Heart left ventricle (tissue), 13 donors: ENCODE measurements at regions not wholly inside any gene's neighbourhood (a gene's known extent, or its start where the extent isn't known, plus 50 kb on each side); places are given as distances from the start of the nearest gene placed in this dataset.

Experiments
- CTCF ChIP-seq, 12 donors: fragments of 200-600 bp; sonication (generic) in 4 of 12; IDR thresholded peaks; one replicate each; pipeline versions ENCODE4 v1.5.0 to v1.8.0; 2018 to 2022; ENCODE audit warnings: antibody characterized with exemption in 12 of 12, mild to moderate bottlenecking in 5 of 12
- POLR2A ChIP-seq, 2 donors: fragments of 450-650 bp; IDR thresholded peaks; one replicate each; pipeline ENCODE4 v1.6.1; 2017; ENCODE audit warnings: antibody characterized with exemption in 2 of 2, mild to moderate bottlenecking in 2 of 2, moderate library complexity in 2 of 2
- donor health status: ischemic (EF 13 %, LVEDD 7.1; RV severe dilation, severe dysfunction).
- donor health status: DM: no; HTN: yes; CAD: no.
- donor health status: DM: no; HTN: no; CAD: no.
- donor health status: ischemic (EF 25% LVEDD 6.9; RV normal size, moderate dysfunction).
- donor health status: ischemic (EF 25% LVEDD 5.7; RV mildly dilated, moderate dysfunction).
- donor health status: ischemic (EF 35%, LVEDD 5.7; RV mildly dilated, moderate dysfunction).
- donor health status: nonischemic (EF 11% LVEDD 7.7; RV severe dilation, severe dysfunction).
- donor health status: DM: yes; HTN: yes; CAD: no.
- donor health status: PGD.
- donor health status: ischemic (EF 29% LVEDD 5.4; RV normal size, mild dysfunction).
- donor health status: nonischemic (EF 23%, LVEDD 6.1; RV moderate dilation, normal function).

GRCh38 chr2:41973871-41974270 lies 74.0 kb upstream of the PKDCC start:
- TF ChIP-seq CTCF (IDR thresholded peaks at IDR 0.05) (no peak), POLR2A (IDR thresholded peaks at IDR 0.05) (no peak)
